Suppressor macrophage (primary cell): ENCODE measurements at regions not wholly inside any gene's neighbourhood (a gene's known extent, or its start where the extent isn't known, plus 50 kb on each side); places are given as distances from the start of the nearest gene placed in this dataset.

Source experiments
- DNase-seq, 4 experiments: peaks; one replicate each; pipeline ENCODE4 v3.0.0-alpha.2; 2020 to 2022

- DNase-seq, result no peak
Observed at GRCh38 chr4:137310166-137310565, 222.1 kb downstream of the PCDH18 start.

- no peak for DNase-seq
Observed at GRCh38 chr4:137309424-137309823, 222.9 kb downstream of the PCDH18 start.

DNA sequence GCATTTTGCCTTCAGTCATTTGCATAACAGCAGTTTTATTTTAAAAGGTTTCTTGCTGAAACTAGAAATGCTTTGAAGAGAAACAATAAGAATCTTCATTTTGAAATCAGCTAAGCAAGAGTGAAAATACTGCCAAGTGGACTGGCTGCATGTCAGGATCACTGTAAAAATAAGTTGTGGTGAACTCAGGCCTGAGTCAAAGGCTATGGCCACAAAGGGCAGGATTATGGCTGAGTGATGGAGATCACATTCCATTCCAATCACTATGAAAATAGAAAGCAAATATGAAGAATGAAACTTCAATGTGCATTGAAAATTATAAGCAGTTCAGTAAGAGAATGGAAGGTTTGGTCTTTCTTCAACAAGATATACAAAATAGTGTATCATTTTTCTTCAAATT, 224.5 kb downstream of the PCDH18 start:
- DNase-seq, result no peak

- DNase-seq, result no peak
Observed at GRCh38 chr4:137300776-137301175, 231.5 kb downstream of the PCDH18 start.

DNA sequence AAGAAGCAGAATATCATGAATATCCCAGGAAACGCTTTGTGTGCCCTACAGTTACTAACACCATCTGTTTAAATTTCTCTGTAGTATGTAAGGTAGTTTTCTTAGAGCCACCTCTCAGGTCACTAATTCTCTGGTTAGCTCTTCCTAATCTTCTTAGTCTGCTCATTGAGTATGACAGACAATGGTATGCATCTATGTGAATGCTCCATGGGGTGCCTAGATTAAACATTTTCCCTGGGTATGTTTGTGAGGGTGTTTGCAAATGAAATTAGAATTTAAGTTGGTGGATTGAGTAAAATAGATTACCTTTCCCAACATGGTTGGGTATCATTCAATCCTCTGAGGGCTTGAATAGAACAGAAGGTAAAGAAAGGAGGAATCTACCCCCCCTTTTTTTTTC, 233.0 kb downstream of the PCDH18 start:
- DNase-seq, result no peak

- DNase-seq, result no peak
Observed at GRCh38 chr4:137293281-137293680, 239.0 kb downstream of the PCDH18 start.

GRCh38 chr4:137283737-137284136, 248.6 kb downstream of the PCDH18 start:
- DNase-seq, result no peak

DNA sequence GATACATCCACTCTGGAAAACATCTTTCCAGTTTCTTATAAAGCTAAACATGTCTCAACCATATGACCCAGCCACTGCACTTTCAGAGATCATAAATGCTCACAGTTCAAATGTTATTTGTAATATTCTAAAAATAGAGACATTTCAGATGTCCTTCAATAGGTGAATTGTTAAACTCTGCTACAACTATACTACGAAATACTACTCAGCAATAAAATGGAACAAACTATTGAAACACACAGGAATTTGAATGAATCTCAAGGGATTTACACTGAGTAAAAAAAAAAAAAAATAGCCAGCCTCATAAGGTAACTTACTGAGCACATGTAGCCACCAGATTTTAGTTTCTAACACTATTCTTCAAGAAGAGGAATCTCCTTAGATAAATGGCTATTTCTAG, 253.9 kb downstream of the PCDH18 start:
- no peak for DNase-seq

DNA sequence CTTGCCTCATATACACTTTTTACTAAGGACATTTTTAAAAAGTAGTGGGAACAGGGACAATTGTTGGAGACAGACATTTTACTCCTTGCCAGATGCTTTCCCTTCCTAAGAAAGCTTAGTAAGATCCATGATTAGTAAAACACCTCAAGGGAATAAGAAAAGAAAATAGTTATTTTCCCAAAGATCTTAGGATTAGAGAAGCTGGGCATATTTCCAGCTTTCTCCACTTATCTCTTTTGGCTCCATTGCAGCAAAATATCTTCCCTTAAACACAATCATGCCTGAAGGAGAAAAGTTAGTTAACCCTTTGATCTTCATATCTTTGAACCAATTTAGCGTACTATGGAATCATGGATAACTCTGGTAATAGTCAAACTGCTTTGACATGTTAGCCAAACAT, 257.9 kb downstream of the PCDH18 start:
- no peak for DNase-seq

DNA sequence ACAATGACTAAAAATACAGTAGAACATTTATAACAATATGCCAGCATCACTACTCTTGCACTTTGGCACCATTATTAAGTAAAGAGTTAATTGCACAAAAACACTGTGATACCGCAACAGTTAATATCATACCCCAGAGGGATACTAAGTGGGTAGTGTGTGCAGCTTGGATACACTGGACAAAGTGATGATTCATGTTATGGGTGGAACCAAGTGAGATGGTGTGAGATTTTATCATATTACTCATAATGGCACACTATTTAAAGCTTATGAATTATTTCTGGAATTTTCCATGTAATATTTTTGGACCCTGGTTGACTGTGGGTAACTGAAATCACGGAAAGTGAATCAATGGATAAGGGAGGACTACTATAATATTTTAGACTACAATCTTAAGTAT, 265.3 kb downstream of the PCDH18 start:
- no peak for DNase-seq

- no peak for DNase-seq
Observed at GRCh38 chr4:137266511-137266910, 265.8 kb downstream of the PCDH18 start.

DNA sequence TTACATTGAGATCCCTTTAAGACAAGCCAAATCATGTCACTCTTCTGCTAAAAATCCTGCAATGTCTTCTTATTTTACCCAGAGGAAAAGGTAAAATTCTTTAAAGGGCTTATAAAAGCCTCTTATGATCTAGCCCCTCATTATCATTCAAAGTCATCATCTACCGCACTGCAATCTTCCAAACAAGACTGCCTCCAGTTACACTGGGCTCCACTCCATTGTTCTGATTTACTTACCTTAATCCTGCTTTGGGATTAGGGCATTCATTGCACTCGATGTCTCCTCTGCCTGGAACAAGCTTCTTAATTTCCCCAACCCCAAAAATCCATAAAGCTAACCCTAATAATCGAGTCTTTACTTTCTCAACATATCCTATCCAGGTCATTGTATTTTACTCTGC, 269.1 kb downstream of the PCDH18 start:
- no peak for DNase-seq

- no peak for DNase-seq
Observed at GRCh38 chr4:137253949-137254348, 278.3 kb downstream of the PCDH18 start.

GRCh38 chr4:137249112-137249511, 283.2 kb downstream of the PCDH18 start:
- DNase-seq, result no peak

DNA sequence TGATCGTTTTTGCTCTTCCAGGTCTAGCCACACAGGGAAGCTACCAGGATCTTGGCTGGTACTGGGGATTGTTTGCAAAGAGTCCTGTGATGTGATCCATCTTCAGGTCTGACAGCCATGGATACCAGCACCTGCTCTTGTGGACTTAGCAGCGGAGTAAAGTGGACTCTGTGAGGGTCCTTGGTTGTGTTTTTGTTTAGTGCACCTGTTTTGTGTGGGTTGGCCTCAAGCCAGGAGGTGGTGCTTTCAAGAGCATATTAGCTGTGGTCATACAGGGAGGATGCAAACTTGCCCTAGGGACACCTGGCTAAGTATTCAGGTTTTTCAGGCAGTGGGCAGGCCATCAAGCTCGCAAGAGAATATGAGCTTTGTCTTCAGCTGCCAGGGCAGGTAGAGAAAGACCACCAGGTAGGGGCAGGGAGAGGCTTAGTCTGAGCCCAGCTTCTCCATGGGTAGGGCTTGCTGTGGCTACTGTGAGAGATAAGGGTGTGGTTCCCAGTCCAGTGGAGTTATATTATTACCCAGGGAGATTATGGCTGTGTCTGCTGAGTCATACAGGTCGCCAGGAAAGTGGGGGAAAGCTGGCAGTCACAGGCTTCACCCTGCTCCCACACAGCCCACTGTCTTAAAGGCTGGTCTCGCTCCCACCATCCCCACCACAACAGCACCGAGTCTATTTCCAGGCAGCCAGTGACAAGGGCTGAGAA, 293.7 kb downstream of the PCDH18 start:
- DNase-seq, result no peak

GRCh38 chr4:137226900-137227299, 305.4 kb downstream of the PCDH18 start:
- no peak for DNase-seq

- DNase-seq, result no peak
Observed at GRCh38 chr4:137226221-137226620, 306.1 kb downstream of the PCDH18 start.

DNA sequence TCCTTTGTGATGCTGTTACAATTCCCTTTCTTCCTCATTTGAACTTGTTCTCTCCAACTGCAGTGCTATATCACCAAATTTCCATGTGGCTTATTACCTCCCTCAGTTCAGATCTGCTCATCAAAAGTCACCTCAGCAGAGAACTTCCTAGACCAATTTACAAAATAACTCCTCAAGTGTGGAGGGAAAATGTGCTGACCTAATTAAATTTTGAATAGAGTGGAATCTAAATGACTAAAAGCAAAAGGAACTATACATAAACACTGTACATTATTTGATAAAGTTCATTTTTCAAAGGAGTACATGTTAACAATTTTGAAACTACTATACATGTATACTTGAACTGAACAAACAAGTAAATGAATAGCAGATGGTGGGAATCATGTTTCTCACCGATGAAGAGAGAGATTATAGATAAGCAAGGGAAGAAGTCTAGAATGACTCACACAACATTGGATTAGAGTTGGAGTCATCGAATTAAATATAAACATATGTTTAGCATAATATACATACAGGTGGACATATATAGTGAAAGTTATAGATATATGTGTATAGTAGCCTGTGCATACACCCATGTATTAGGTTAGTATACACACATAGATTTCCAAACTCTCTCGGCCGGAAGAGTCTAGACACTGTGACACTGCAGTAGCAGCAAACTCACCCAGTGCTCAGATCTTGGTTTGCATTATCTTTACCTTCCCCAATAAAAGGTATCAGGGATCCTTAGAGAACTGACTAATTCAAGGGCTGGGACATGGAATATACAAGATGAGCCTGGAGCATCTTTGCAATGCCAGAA, 318.7 kb downstream of the PCDH18 start:
- DNase-seq, result no peak

GRCh38 chr4:137212601-137213000, 319.7 kb downstream of the PCDH18 start:
- DNase-seq, result no peak

GRCh38 chr4:137209240-137209639, 323.1 kb downstream of the PCDH18 start:
- no peak for DNase-seq

GRCh38 chr4:137206781-137207180, 325.5 kb downstream of the PCDH18 start:
- no peak for DNase-seq

- no peak for DNase-seq
Observed at GRCh38 chr4:137203601-137204000, 328.7 kb downstream of the PCDH18 start.

DNA sequence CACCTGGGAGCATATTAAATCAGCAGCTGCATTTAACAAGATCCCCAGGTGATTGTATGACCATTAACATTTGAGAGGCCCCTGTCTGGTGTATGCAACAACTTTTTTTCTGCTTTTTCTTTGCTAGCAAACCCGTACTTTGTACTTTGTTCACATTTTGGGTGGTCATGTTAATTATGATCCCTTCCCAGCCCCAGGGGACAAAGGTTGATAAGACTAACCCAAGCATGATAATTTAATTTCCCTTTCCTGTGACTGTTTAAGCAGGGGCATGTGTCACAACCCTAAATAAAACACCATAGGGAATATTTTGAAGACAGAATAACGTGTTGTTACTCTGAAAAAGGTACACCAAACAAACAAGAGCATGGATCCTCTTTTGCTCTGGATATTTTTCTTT, 332.0 kb downstream of the PCDH18 start:
- no peak for DNase-seq

DNA sequence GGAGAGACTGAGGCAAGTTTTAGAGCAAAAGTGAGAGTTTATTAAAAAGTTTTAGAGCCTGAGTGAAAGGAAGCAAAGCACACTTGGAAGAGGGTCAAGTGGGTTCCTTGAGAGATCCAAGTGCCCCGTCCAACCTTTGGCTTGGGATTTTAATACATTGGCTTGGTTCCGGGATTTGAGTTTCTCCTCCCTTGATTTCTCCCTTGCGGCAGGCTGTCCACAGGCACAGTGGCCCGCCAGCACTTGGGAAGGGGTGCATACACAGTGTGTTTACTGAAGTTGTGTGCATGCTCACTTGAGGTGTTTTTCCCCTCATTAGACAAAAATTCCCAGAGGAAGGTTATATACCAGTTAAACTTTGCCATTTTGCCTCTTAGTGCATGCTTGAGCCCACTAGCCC, 333.5 kb downstream of the PCDH18 start:
- DNase-seq, result no peak
